Fibroblast of lung (primary cell): ENCODE measurements at regions not wholly inside any gene's neighbourhood (a gene's known extent, or its start where the extent isn't known, plus 50 kb on each side); places are given as distances from the start of the nearest gene placed in this dataset.

Source experiments
- DNase-seq, 2 donors: peaks; one replicate each; pipeline versions ENCODE4 v3.0.0 to v3.0.0-alpha.2; 2010; ENCODE audit warnings: low read depth in 2 of 2
- H2AFZ ChIP-seq: 2 replicates; pipeline ENCODE4 v1.5.1; 2012; ENCODE audit warnings: low read length, control low read depth, inconsistent platforms
- H3K27ac ChIP-seq: 2 replicates; pipeline ENCODE4 v1.5.1; 2011; ENCODE audit warnings: low read length, control low read depth; ENCODE audit not compliant: insufficient read depth
- H3K27me3 ChIP-seq: 2 replicates; pipeline ENCODE4 v1.5.1; 2011; ENCODE audit warnings: mild to moderate bottlenecking, low read length; ENCODE audit not compliant: control insufficient read depth, insufficient read depth
- H3K36me3 ChIP-seq: 2 replicates; pipeline ENCODE4 v1.5.1; 2011; ENCODE audit warnings: low read length; ENCODE audit not compliant: control insufficient read depth, insufficient read depth
- H3K4me1 ChIP-seq: 2 replicates; pipeline ENCODE4 v1.5.1; 2011; ENCODE audit warnings: low read length; ENCODE audit not compliant: control insufficient read depth, insufficient read depth; ENCODE audit errors: extremely low read depth
- H3K4me2 ChIP-seq: 2 replicates; pipeline ENCODE4 v1.5.1; 2011; ENCODE audit warnings: low read length, control low read depth; ENCODE audit not compliant: insufficient read depth; ENCODE audit errors: extremely low read depth
- H3K4me3 ChIP-seq, 4 experiments: fragments of 200-600 bp in 1 of 4; sonication (generic) in 1 of 4; replicated peaks in 1 of 4; 2 replicates each; pipeline ENCODE4 v1.5.1; 2011 to 2016; ENCODE audit warnings: low read length in 4 of 4, low read depth in 3 of 4, mild to moderate bottlenecking in 3 of 4, control low read depth in 2 of 4, inconsistent platforms in 1 of 4, mixed read lengths in 1 of 4; ENCODE audit not compliant: insufficient read depth in 1 of 4; ENCODE audit errors: control extremely low read depth in 1 of 4
- H3K79me2 ChIP-seq: 2 replicates; pipeline ENCODE4 v1.5.1; 2012; ENCODE audit warnings: mild to moderate bottlenecking, low read length, inconsistent platforms; ENCODE audit not compliant: control insufficient read depth, insufficient read depth
- H3K9ac ChIP-seq: 2 replicates; pipeline ENCODE4 v1.5.1; 2011; ENCODE audit warnings: mild to moderate bottlenecking, low read length, control low read depth; ENCODE audit not compliant: insufficient read depth
- H3K9me3 ChIP-seq: 2 replicates; pipeline ENCODE4 v1.5.1; 2012; ENCODE audit warnings: low read depth, low read length; ENCODE audit not compliant: control insufficient read depth, insufficient read depth
- H4K20me1 ChIP-seq: 2 replicates; pipeline ENCODE4 v1.5.1; 2011; ENCODE audit warnings: low read length; ENCODE audit not compliant: control insufficient read depth, insufficient read depth; ENCODE audit errors: extremely low read depth
- EZH2 ChIP-seq: IDR thresholded peaks from 2 replicates; pipeline ENCODE4 v1.5.1; 2012; ENCODE audit warnings: low read length, control low read depth, mild to moderate bottlenecking; ENCODE audit errors: missing control alignments
- TF ChIP-seq, protein P1 (sequence below), 2 donors: IDR thresholded peaks in 1 of 2; conservative IDR thresholded peaks in 1 of 2; 1 replicate in 1 of 2; 2 replicates in 1 of 2; pipeline ENCODE4 v1.5.1; 2011 to 2012; ENCODE audit warnings: low read length in 2 of 2, control low read depth in 1 of 2, inconsistent platforms in 1 of 2, low read depth in 1 of 2, mild to moderate bottlenecking in 1 of 2

- no peak overlapping the region for H3K9ac ChIP-seq
- H2AFZ ChIP-seq, result no peak overlapping the region
These were observed 139.4 kb upstream of the BARHL2 start for GRCh38 chr1:90856463-90857007.

GRCh38 chr1:90854397-90854924, 137.4 kb upstream of the BARHL2 start:
- no peaks in the 10 kb centered on the region for H3K4me1 ChIP-seq
- DNase-seq, result no peak
- H3K9me3 ChIP-seq, result no peaks in the 10 kb centered on the region
- H3K9ac ChIP-seq, result no peak overlapping the region
- H3K36me3 ChIP-seq, result no peaks in the 10 kb centered on the region
- no peak overlapping the region for H3K4me3 ChIP-seq
- H3K4me2 ChIP-seq, result no peak overlapping the region
- no peaks in the 10 kb centered on the region for H4K20me1 ChIP-seq
- TF ChIP-seq EZH2, result no peak
- TF ChIP-seq, protein P1, sequence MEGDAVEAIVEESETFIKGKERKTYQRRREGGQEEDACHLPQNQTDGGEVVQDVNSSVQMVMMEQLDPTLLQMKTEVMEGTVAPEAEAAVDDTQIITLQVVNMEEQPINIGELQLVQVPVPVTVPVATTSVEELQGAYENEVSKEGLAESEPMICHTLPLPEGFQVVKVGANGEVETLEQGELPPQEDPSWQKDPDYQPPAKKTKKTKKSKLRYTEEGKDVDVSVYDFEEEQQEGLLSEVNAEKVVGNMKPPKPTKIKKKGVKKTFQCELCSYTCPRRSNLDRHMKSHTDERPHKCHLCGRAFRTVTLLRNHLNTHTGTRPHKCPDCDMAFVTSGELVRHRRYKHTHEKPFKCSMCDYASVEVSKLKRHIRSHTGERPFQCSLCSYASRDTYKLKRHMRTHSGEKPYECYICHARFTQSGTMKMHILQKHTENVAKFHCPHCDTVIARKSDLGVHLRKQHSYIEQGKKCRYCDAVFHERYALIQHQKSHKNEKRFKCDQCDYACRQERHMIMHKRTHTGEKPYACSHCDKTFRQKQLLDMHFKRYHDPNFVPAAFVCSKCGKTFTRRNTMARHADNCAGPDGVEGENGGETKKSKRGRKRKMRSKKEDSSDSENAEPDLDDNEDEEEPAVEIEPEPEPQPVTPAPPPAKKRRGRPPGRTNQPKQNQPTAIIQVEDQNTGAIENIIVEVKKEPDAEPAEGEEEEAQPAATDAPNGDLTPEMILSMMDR (conservative IDR thresholded peaks at IDR 0.05 in 1 of 2, IDR thresholded peaks at IDR 0.05 in 1 of 2; ENCODE audit: low read depth in 1 of 2, low read length in 2 of 2), result no peak
- no peaks in the 10 kb centered on the region for H3K79me2 ChIP-seq
- no peak overlapping the region for H3K27ac ChIP-seq
- H2AFZ ChIP-seq, result no peak overlapping the region
- H3K27me3 ChIP-seq, result no peaks in the 10 kb centered on the region

More at GRCh38 chr1:90856463-90857007, 139.4 kb upstream of the BARHL2 start:
- H3K4me3 ChIP-seq, result no peak overlapping the region
- no peaks in the 10 kb centered on the region for H4K20me1 ChIP-seq
- DNase-seq, result no peak
- no peaks in the 10 kb centered on the region for H3K9me3 ChIP-seq
- H3K27ac ChIP-seq, result no peak overlapping the region
- no peaks in the 10 kb centered on the region for H3K27me3 ChIP-seq
- TF ChIP-seq EZH2, result no peak
- TF ChIP-seq, protein P1 (conservative IDR thresholded peaks at IDR 0.05 in 1 of 2, IDR thresholded peaks at IDR 0.05 in 1 of 2; ENCODE audit: low read depth in 1 of 2, low read length in 2 of 2), result no peak
- no peak overlapping the region for H3K4me2 ChIP-seq
- H3K4me1 ChIP-seq, result no peaks in the 10 kb centered on the region
- no peaks in the 10 kb centered on the region for H3K79me2 ChIP-seq
- H3K36me3 ChIP-seq, result no peaks in the 10 kb centered on the region

DNA sequence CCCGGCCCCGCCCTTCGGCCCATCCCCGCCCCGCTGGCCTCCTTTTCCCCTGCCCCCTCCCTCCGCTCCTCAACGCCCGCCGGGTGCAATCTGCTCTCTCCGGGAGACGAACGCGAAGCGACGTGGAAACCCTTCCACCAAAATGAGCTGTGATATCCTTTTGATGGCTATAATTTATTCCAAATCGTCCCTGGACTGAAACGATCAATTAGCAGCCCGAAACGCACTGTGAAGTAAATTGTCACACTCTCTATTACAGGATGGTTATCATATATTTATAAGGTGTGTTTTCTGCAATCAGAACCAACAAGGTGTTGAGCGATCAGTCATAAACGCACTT, 134.6 kb upstream of the BARHL2 start:
- H3K79me2 ChIP-seq, result no peaks in the 10 kb centered on the region
- H3K9me3 ChIP-seq, result no peaks in the 10 kb centered on the region
- peak overlapping the region; percentile 49 to 75 (median 59) for H3K4me3 ChIP-seq
- H3K27me3 ChIP-seq, result no peaks in the 10 kb centered on the region
- no peak overlapping the region for H3K27ac ChIP-seq
- TF ChIP-seq, protein P1 (conservative IDR thresholded peaks at IDR 0.05 in 1 of 2, IDR thresholded peaks at IDR 0.05 in 1 of 2; ENCODE audit: low read depth in 1 of 2, low read length in 2 of 2), result no peak
- no peak for TF ChIP-seq EZH2
- H3K9ac ChIP-seq, result no peak overlapping the region
- peak overlapping the region; percentile 92 for H2AFZ ChIP-seq
- no peaks in the 10 kb centered on the region for H3K36me3 ChIP-seq
- no peaks in the 10 kb centered on the region for H3K4me1 ChIP-seq
- peak overlapping the region; percentile 92 for H3K4me2 ChIP-seq
- no peaks in the 10 kb centered on the region for H4K20me1 ChIP-seq
- no peak for DNase-seq
